HG03064 (cell line): ENCODE measurements at regions not wholly inside any gene's neighbourhood (a gene's known extent, or its start where the extent isn't known, plus 50 kb on each side); places are given as distances from the start of the nearest gene placed in this dataset.

Experiments used
- ATAC-seq: cut with Tn5 transposase; IDR thresholded peaks from one replicate; pipeline ENCODE4 v1.9.1; 2021; ENCODE audit warnings: low read depth; ENCODE audit not compliant: unreplicated experiment

- ATAC-seq = no peak
Measured at GRCh38 chr10:31754803-31755624, 173.6 kb downstream of the ARHGAP12 start.

DNA sequence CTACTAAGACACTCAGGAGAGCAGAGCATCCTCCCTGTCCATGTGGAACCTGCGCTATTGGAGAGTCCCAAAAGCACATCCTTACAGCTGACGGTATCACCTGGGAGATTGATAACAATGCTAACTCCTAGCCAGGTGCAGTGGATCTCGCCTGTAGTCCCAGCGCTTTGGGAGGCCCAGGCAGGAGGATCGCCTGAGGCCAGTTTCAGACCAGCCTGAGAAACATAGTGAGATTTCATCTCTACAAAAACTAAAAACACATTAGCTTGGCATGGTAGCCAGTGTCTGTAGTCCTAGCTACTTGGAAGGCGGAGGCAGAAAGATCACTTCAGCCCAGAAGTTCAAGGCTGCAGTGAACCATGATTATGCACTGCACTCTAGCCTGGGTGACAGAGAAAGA is 174.9 kb downstream of the ARHGAP12 start:
- no peak for ATAC-seq

DNA sequence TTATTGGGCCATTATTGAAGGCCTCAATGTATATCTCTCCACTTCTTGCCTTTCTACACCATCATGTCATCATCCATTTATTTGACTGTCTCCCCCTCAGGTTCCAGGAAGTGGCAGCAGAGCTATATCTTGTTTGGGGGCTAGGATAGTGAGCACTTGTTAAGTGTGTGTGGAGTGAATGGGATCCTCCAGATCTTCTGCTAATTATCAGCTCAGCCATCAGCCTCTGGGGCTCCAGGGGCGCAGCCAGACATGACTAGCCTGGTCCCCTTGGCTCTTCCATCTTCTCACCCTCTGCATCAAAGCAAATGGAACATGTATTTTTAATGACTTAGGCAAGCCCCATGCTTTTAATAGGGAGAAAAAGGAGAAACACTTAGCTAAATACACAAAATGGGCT is 176.5 kb downstream of the ARHGAP12 start:
- ATAC-seq = no peak

DNA sequence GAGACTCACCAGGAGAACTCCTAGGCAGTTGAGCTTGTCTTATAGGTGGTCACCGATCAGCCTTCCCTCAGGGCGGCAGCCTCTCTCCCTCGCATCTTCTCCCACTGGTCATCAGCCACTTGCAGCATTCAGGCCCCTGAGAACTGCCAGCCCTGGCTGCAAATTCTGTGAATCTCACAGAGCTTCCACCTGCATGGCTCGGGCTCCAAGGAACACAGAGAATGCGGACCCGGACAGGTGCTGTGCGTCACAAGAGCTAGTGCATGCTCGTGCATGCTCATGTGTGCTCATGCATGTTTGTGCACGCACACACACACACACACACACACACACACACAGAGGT is 176.9 kb downstream of the ARHGAP12 start:
- no peak for ATAC-seq

- ATAC-seq = no peak
Measured at GRCh38 chr10:31751051-31751737, 177.4 kb downstream of the ARHGAP12 start.

GRCh38 chr10:31749981-31750840 is 178.4 kb downstream of the ARHGAP12 start:
- ATAC-seq = no peak

- ATAC-seq = no peak
Measured at GRCh38 chr10:31749301-31749700, 179.3 kb downstream of the ARHGAP12 start.

- no peak for ATAC-seq
Measured at GRCh38 chr10:31745612-31746376, 182.8 kb downstream of the ARHGAP12 start.

DNA sequence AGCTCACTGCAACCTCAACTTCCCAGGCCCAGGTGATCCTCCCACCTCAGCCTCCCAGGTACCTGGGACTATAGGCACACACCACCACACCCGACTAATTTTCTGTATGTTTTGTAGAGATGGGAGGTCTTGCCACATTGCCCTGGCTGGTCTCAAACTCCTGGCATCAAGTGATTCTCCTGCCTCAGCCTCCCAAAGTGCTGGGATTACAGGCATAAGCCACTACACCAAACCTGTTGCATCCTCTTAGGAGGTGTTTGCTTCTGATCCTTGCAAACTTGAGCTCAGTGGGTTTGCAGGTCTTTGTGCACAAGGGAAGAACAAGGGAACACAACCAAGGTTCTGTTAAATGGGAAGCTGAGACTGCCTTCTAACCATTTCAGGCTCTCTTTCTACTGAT is 184.6 kb downstream of the ARHGAP12 start:
- no peak for ATAC-seq

DNA sequence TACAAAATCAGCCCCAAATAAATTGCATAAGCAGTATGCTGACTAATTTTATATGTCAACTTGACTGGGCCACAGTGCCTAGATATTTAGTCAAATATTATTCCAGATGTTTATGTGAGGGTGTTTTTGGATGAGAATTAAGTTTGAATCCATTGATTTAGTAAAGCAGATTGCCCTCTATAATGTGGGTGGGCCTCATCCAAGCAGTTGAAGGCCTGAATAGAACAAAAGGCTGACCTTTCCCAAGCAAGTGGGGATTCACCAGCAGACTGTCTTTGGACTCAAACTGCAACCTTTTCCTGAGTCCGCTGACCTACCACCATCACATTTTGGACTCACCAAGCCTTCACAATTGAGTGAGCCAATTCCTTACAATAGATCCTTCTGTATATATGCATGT is 186.4 kb downstream of the ARHGAP12 start:
- no peak for ATAC-seq

DNA sequence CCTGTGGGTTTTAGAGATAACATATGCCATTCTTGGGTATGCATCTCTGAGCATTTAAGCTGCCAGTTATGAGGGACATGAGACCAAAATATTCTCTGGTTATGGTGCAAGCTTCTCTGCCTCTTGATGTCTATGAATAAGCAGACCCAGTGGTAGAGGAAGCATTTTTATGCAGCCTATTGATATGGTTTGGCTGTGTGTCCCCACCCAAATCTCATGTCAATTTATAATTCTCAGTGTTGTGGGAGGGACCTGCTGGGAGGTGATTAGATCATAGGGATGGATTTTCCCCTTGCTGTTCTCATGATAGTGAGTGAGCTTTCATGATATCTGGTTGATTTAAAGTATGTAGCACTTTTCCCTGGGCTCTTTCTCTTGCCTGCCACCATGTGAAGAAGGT is 187.2 kb downstream of the ARHGAP12 start:
- no peak for ATAC-seq

DNA sequence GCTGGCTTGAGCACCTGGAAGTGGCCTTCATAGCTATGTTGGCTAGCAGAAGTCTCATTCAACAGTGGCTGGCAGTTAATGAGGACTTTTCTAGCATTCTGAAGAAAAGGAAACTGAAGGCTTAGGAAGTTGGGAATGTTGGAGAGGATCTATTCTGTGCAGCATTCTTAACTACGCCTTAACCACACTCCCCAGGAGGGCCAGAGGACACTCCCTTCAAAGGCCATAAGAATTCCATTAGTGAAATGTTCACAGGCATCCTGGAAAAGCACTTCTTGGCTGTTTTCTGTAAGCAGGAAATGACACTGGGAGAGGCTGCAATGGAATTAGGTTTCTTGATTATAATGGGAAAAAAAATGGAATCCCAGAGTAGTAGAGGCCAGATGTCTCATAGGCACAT is 188.9 kb downstream of the ARHGAP12 start:
- no peak for ATAC-seq

GRCh38 chr10:31739146-31739545 is 189.5 kb downstream of the ARHGAP12 start:
- no peak for ATAC-seq

- no peak for ATAC-seq
Measured at GRCh38 chr10:31731711-31732110, 196.9 kb downstream of the ARHGAP12 start.

- ATAC-seq = no peak
Measured at GRCh38 chr10:31730776-31731175, 197.9 kb downstream of the ARHGAP12 start.

- ATAC-seq = no peak
Measured at GRCh38 chr10:31728698-31729224, 199.9 kb downstream of the ARHGAP12 start.

- no peak for ATAC-seq
Measured at GRCh38 chr10:31725436-31725835, 203.2 kb downstream of the ARHGAP12 start.

DNA sequence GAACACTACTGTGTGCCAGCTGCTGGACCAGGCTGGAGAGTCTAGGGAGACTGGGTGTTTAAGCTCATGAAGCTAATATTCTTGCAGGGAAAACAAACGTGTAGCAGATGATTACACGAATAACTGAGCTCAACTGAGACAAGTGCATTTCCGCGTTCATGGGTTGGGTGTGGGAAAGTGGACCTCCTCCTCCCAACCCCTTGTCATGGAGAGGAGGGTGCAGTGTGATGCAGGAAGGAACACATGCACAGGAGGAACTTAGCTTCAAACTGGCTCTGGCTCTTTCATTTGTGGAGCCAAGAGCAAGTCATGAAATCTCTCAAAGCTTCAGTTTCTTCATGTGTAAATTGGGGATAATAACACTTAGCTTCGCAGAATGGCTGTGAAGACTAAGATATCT is 204.3 kb downstream of the ARHGAP12 start:
- ATAC-seq = no peak

DNA sequence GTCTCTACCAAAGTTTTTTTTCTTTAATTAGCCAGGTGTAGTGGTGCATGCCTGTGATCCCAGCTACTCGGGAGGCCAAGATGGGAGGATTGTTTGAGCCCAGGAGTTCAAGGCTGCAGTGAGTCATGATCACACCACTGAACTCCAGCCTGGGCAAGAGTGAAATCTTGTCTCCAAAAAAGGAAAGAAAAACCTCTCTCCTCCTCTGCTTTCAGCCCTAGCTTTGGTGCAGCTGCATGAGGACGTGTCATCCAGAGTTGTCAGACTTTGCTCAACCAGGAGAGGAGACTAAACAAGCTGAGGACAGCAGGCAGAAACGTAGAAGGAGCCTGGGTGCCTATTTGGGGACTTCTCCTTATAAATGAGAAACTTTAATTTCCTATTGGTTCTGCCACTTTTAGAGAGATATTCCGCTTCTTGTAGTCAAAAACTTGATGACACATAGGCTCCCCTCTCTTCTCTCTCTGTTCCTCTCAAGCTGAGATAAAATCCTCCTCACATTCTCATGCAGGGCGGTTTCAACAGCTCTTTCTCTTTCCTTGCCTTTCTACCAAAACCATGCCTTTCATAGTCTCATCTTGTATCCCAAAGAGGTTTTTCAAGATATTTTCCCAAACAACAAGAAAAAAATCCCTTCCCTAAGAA is 205.4 kb downstream of the ARHGAP12 start:
- ATAC-seq = no peak

GRCh38 chr10:31721096-31721495 is 207.5 kb downstream of the ARHGAP12 start:
- ATAC-seq = no peak
